ENCODE measurements at regions not wholly inside any gene's neighbourhood (a gene's known extent, or its start where the extent isn't known, plus 50 kb on each side); places are given as distances from the start of the nearest gene placed in this dataset.

GRCh38 chr17:5711344-5711743 lies 127.0 kb upstream of the NLRP1 start:
- TF ChIP-seq CTCF (IDR thresholded peaks at IDR 0.05 in 8 of 11, conservative IDR thresholded peaks at IDR 0.05 in 3 of 11) (no peak), POLR2AphosphoS5 (IDR thresholded peaks at IDR 0.05) (no peak)

All from spleen (tissue), 7 donors.